Cardiac fibroblast (primary cell): ENCODE measurements at regions not wholly inside any gene's neighbourhood (a gene's known extent, or its start where the extent isn't known, plus 50 kb on each side); places are given as distances from the start of the nearest gene placed in this dataset.

Experiments
- DNase-seq, 2 donors: peaks; one replicate each; pipeline versions ENCODE4 v3.0.0 to v3.0.0-alpha.2; 2010; ENCODE audit warnings: low read depth in 2 of 2
- H3K4me3 ChIP-seq, 2 donors: replicated peaks in 1 of 2; 1 replicate in 1 of 2; 2 replicates in 1 of 2; pipeline ENCODE4 v1.5.1; 2011; ENCODE audit warnings: low read depth in 2 of 2, low read length in 2 of 2, mild to moderate bottlenecking in 2 of 2, moderate library complexity in 1 of 2
- CTCF ChIP-seq: IDR thresholded peaks from one replicate; pipeline ENCODE4 v1.5.1; 2011; ENCODE audit warnings: low read depth, mild to moderate bottlenecking, low read length, inconsistent platforms

- TF ChIP-seq CTCF, result no peak
- no peak overlapping the region for H3K4me3 ChIP-seq
- no peak for DNase-seq
These were observed 565.5 kb downstream of the EPM2A start for GRCh38 chr6:145169726-145170224.

DNA sequence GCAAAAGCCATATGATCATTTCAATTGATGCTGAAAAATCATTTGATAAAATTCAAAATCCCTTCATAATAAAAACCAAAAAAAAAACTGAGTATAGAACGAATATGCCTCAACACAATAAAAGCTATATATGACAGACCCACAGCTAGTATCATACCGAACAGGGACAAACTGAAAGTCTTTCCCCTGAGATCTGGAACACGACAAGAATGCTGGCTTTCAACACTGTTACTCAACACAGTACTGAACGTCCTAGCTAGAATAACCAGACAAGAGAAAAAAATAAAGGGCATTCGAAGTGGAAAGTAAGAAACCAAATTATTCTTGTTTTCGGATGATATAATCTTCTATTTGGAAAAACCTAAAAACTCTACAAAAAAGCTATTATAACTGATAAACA is 559.9 kb downstream of the EPM2A start:
- no peak overlapping the region for H3K4me3 ChIP-seq
- DNase-seq, result peak in 1 of 2 donors; percentile 12
- no peak for TF ChIP-seq CTCF

DNA sequence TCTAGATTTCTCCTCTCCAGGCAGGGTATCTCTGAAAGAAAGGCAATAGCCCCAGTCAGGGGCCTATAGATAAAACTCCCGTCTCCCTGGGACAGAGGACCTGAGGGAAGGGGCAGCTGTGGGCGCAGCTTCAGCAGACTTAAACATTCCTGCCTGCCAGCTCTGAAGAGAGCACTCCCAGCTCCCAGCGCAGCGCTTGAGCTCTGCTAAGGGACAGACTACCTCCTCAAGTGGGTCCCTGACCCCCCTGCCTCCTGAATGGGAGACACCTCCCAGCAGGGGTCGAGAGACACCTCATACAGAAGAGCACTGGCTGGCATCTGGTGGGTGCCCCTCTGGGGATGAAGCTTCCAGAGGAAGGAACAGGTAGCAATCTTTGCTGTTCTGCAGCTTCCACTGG is 556.9 kb downstream of the EPM2A start:
- no peak for DNase-seq
- H3K4me3 ChIP-seq, result no peak overlapping the region
- no peak for TF ChIP-seq CTCF

DNA sequence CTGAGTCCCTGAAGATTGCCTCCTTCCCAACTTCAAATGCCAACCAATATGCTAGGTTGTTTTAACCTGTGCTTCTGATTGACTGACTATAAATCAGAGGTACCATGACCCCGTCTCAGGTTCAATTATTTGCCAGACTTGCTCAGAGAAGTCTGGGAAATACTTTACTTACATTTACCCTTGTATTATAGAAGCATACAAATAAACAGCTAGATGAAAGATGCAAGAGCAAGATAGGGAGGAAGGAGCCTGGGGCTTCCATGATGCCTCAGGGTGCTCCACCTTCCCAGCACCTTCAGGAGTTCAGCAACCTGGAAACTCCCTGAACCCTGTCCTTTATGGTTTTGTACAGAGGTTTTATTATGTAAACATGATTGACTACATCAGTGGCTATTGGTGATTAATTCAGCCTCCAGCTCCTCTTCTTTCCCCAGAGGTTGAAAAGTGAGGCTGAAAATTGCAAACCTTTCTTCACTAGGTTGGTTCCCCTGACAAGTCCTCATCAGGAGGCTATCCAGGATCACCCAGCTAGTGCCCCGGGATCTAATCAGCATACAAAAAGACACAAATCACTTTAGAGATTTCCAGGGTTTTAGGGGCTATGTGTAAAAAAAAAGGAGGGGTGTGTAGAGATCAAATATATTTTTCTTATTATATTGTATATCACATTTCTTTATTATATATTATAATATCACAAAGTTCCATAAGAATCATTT is 547.7 kb downstream of the EPM2A start:
- no peak overlapping the region for H3K4me3 ChIP-seq
- DNase-seq, result no peak
- no peak for TF ChIP-seq CTCF

DNA sequence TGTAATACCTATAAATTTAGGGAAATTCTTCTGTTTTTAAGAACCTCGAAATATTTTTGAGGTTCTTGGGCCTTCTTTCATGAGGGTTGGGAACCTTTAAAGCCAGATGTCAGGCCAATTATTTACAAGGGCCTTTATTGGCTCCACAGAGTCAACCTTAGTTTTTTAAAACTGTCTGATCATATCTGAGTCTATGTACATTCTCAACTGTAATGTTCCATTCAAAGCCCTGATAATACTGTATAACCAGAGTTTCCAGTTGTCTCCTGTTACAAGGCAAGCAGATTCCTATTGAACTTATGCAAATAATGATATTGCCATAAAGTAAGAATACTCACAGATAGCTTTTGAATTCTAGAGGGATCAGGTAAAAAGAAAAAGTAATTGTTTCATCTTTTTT is 545.5 kb downstream of the EPM2A start:
- no peak overlapping the region for H3K4me3 ChIP-seq
- TF ChIP-seq CTCF, result no peak
- no peak for DNase-seq

DNA sequence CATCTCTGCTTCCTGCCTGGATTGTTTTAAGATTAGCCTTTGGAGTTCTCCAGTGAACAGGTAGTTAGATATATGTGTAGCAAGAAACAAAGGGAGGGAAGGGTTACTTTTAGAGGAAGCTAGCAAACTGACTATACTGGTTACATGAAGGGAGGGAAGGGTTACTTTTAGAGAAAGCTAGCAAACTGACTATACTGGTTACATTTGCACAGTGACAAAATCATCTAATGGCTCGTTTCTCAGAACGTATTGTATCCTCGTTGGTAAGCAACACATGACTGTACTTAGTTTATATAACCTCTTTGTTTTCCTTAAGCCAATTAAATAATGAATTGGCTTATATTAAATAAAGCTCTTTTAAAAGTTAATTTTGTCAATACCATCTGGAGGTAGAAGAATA is 540.9 kb downstream of the EPM2A start:
- DNase-seq, result no peak
- H3K4me3 ChIP-seq, result no peak overlapping the region
- TF ChIP-seq CTCF, result no peak

DNA sequence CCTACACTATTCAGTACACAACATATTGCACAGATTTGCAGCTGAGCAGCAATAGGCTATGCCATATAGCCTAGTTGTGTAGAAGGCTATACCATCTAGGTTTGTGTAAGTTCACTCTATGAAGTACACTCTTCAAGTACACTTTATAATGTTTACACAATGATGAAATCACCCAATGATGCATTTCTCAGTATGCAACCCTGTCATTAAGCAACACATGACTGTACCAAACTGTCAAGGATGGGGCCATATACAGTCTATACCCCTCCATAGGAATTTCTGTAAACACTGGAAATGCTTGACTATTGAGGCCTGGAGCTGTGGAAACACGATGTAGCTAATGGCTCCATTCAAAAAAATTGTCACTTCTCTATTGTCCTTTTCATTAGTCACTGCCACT is 535.4 kb downstream of the EPM2A start:
- no peak overlapping the region for H3K4me3 ChIP-seq
- DNase-seq, result peak in 1 of 2 donors; percentile 74
- no peak for TF ChIP-seq CTCF
